ENCODE measurements at regions not wholly inside any gene's neighbourhood (a gene's known extent, or its start where the extent isn't known, plus 50 kb on each side); places are given as distances from the start of the nearest gene placed in this dataset.

DNA sequence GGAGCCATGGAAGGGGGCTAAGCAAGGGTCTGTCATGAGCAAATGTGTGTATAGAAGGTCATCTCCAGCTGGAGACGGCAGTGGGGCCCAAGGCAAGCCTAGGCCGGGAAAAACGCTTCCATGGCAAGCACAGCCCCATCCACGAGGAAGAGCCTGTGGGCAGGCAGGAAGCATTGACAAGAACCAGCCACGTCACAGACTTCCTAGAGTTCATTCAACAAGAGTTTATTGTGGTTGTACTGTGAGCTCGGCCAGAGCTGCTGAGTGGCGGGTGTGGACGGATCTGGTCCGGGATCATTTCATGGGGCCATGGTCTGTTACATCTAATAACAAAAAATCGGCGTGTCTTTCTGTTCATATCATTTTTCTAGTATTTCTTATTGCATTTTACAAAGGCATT is 311.7 kb downstream of the TMEM121 start:
- no peak for TF ChIP-seq CSDC2 (CRISPR knock-in tag; IDR thresholded peaks at IDR 0.05)
- TF ChIP-seq, protein P1, sequence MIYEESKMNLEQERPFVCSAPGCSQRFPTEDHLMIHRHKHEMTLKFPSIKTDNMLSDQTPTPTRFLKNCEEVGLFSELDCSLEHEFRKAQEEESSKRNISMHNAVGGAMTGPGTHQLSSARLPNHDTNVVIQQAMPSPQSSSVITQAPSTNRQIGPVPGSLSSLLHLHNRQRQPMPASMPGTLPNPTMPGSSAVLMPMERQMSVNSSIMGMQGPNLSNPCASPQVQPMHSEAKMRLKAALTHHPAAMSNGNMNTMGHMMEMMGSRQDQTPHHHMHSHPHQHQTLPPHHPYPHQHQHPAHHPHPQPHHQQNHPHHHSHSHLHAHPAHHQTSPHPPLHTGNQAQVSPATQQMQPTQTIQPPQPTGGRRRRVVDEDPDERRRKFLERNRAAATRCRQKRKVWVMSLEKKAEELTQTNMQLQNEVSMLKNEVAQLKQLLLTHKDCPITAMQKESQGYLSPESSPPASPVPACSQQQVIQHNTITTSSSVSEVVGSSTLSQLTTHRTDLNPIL (CRISPR knock-in tag; IDR thresholded peaks at IDR 0.05; ENCODE audit: low read depth), result no peak
